ENCODE measurements at regions not wholly inside any gene's neighbourhood (a gene's known extent, or its start where the extent isn't known, plus 50 kb on each side); places are given as distances from the start of the nearest gene placed in this dataset.

GRCh38 chr4:26173619-26174018 lies 147.2 kb upstream of the RBPJ start:
- TF ChIP-seq, protein P1, sequence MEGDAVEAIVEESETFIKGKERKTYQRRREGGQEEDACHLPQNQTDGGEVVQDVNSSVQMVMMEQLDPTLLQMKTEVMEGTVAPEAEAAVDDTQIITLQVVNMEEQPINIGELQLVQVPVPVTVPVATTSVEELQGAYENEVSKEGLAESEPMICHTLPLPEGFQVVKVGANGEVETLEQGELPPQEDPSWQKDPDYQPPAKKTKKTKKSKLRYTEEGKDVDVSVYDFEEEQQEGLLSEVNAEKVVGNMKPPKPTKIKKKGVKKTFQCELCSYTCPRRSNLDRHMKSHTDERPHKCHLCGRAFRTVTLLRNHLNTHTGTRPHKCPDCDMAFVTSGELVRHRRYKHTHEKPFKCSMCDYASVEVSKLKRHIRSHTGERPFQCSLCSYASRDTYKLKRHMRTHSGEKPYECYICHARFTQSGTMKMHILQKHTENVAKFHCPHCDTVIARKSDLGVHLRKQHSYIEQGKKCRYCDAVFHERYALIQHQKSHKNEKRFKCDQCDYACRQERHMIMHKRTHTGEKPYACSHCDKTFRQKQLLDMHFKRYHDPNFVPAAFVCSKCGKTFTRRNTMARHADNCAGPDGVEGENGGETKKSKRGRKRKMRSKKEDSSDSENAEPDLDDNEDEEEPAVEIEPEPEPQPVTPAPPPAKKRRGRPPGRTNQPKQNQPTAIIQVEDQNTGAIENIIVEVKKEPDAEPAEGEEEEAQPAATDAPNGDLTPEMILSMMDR (IDR thresholded peaks at IDR 0.05) = no peak
- H3K4me1 ChIP-seq = no peaks in the 10 kb centered on the region
- ATAC-seq (no peak), DNase-seq (no peak)
- H3K9me3 ChIP-seq = no peaks in the 10 kb centered on the region
- no peak overlapping the region for H3K27ac ChIP-seq
- H3K36me3 ChIP-seq = no peaks in the 10 kb centered on the region
- intact Hi-C loops (cut with DNase I) = no loop called here
- H3K4me3 ChIP-seq = no peak overlapping the region
- H3K27me3 ChIP-seq (ENCODE audit: low read depth) = no peaks in the 10 kb centered on the region

DNA sequence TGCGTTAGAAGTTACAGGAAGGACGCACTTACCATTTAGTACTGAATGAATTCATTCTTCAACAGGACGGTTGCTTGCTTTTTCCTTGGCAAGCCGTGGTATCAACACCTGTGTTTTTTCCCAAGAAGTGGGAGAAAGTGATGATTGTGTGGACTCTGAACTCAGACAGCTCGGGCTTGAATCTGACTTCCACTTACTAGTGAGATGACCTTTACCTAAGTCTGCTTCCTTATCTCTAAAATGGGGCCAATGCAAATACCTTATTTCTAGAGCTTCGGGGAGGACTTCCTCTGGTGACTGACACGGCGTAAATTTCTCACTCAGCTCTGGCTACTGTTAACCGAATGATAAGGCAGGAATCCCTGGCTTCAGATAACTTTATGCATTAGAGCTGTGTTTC lies 146.8 kb upstream of the RBPJ start:
- Histone ChIP-seq H3K4me3 (no peak overlapping the region), H3K36me3 (no peaks in the 10 kb centered on the region)
- no peak for ATAC-seq

GRCh38 chr4:26175006-26175786 lies 145.6 kb upstream of the RBPJ start:
- intact Hi-C loops (cut with DNase I) = no loop called here
- ATAC-seq (no peak), DNase-seq (no peak)
- Histone ChIP-seq H3K27me3 (ENCODE audit: low read depth) (no peaks in the 10 kb centered on the region), H3K9me3 (no peaks in the 10 kb centered on the region), H3K27ac (no peak overlapping the region), H3K4me1 (no peaks in the 10 kb centered on the region), H3K36me3 (no peaks in the 10 kb centered on the region), H3K4me3 (no peak overlapping the region)
- TF ChIP-seq, protein P1 (IDR thresholded peaks at IDR 0.05) = no peak

More for the DNA sequence above, 146.8 kb upstream of the RBPJ start:
- no peaks in the 10 kb centered on the region for H3K4me1 ChIP-seq
- TF ChIP-seq, protein P1 (IDR thresholded peaks at IDR 0.05) = no peak
- H3K27me3 ChIP-seq (ENCODE audit: low read depth) = no peaks in the 10 kb centered on the region
- no peak overlapping the region for H3K27ac ChIP-seq
- no peak for DNase-seq
- intact Hi-C loops (cut with DNase I) = no loop called here
- no peaks in the 10 kb centered on the region for H3K9me3 ChIP-seq

- Histone ChIP-seq H3K27me3 (ENCODE audit: low read depth) (no peaks in the 10 kb centered on the region), H3K27ac (no peak overlapping the region), H3K4me1 (no peaks in the 10 kb centered on the region), H3K36me3 (no peaks in the 10 kb centered on the region), H3K9me3 (no peaks in the 10 kb centered on the region), H3K4me3 (no peak overlapping the region)
- DNase-seq (no peak), ATAC-seq (no peak)
- TF ChIP-seq, protein P1 (IDR thresholded peaks at IDR 0.05) = no peak
- intact Hi-C loops (cut with DNase I) = no loop called here
These were observed 144.8 kb upstream of the RBPJ start for GRCh38 chr4:26175905-26176470.

DNA sequence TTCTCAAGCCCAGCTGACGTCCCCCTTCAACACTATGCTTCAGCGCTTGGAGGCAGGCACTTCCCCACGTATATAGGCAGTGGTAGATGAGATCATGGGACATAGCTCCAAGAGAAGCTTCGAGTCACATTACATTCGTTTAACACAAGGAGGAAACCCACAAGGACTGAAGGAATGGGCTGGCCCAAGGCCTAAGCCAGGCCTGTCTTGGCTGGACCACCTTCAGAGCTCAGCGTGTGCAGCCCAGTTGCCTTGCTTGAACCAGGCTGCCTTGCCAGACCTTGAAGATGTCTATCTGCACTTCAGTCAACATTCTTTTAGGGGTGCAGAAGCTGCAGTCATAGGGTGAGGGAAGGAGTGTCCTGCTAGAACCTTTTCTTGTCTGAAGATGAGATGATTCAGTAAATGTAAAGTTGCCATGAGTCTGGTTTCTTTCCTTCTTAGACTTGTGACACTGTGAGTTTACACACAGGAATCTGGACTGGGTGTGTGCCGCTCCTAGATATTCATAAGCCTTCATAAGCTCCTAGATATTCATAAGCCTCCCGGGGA lies 144.1 kb upstream of the RBPJ start:
- no peak overlapping the region for H3K4me3 ChIP-seq
- H3K27ac ChIP-seq = no peak overlapping the region
- H3K9me3 ChIP-seq = no peaks in the 10 kb centered on the region
- ATAC-seq (no peak), DNase-seq (no peak)
- no peaks in the 10 kb centered on the region for H3K27me3 ChIP-seq (ENCODE audit: low read depth)
- no peaks in the 10 kb centered on the region for H3K36me3 ChIP-seq
- intact Hi-C loops (cut with DNase I) = no loop called here
- TF ChIP-seq, protein P1 (IDR thresholded peaks at IDR 0.05) = no peak
- H3K4me1 ChIP-seq = no peaks in the 10 kb centered on the region

All from lower lobe of right lung (tissue), 2 donors.